CD4-positive, CD25-positive, alpha-beta regulatory T cell (primary cell): ENCODE measurements at regions not wholly inside any gene's neighbourhood (a gene's known extent, or its start where the extent isn't known, plus 50 kb on each side); places are given as distances from the start of the nearest gene placed in this dataset.

ENCODE experiments used
- ATAC-seq, 2 donors: fragments of 150-1000 bp; cut with Tn5 transposase; one replicate each; pipeline ENCODE4 v1.10.0; 2021; ENCODE audit warnings: low read depth in 2 of 2, moderate number of reproducible peaks in 2 of 2, moderate library complexity in 1 of 2
- DNase-seq, 3 donors: peaks; one replicate each; pipeline versions ENCODE4 v3.0.0 to v3.0.0-alpha.2; 2012 to 2022; ENCODE audit warnings: mixed read lengths in 1 of 3
- H3K27ac ChIP-seq: one replicate; pipeline ENCODE4 v1.7.0; 2013; ENCODE audit warnings: mild to moderate bottlenecking, low read length; ENCODE audit not compliant: insufficient read depth, poor library complexity, severe bottlenecking
- H3K27me3 ChIP-seq: one replicate; pipeline ENCODE4 v1.7.0; 2013; ENCODE audit warnings: low read length; ENCODE audit not compliant: control insufficient read depth, insufficient read depth
- H3K36me3 ChIP-seq: one replicate; pipeline ENCODE4 v1.7.0; 2013; ENCODE audit warnings: mild to moderate bottlenecking, low read length, moderate library complexity; ENCODE audit not compliant: control insufficient read depth, insufficient read depth
- H3K4me1 ChIP-seq: 2 replicates; pipeline ENCODE4 v1.7.0; 2013; ENCODE audit warnings: mild to moderate bottlenecking, low read length; ENCODE audit not compliant: insufficient read depth, control insufficient read depth, poor library complexity, severe bottlenecking
- H3K4me3 ChIP-seq: one replicate; pipeline ENCODE4 v1.7.0; 2013; ENCODE audit warnings: low read depth, mild to moderate bottlenecking, low read length, moderate library complexity
- H3K9me3 ChIP-seq, 2 experiments: 1 replicate in 1 of 2; 2 replicates in 1 of 2; pipeline ENCODE4 v1.7.0; 2013; ENCODE audit warnings: low read length in 2 of 2, mild to moderate bottlenecking in 1 of 2, moderate library complexity in 1 of 2; ENCODE audit not compliant: control insufficient read depth in 2 of 2
- H3K27ac Mint-ChIP-seq, 3 donors: one replicate each; pipeline ENCODE4 v1.8.0; 2020 to 2022; ENCODE audit warnings: mild to moderate bottlenecking in 3 of 3, mixed read lengths in 3 of 3, moderate library complexity in 2 of 3
- H3K27me3 Mint-ChIP-seq: one replicate; pipeline ENCODE4 v1.8.0; 2022; ENCODE audit warnings: mild to moderate bottlenecking, mixed read lengths
- H3K36me3 Mint-ChIP-seq: one replicate; pipeline ENCODE4 v1.8.0; 2020; ENCODE audit warnings: mixed read lengths
- H3K4me1 Mint-ChIP-seq, 4 donors: one replicate each; pipeline ENCODE4 v1.8.0; 2020 to 2022; ENCODE audit warnings: mixed read lengths in 4 of 4, mild to moderate bottlenecking in 1 of 4
- H3K4me3 Mint-ChIP-seq, 4 donors: one replicate each; pipeline ENCODE4 v1.8.0; 2020 to 2022; ENCODE audit warnings: mild to moderate bottlenecking in 4 of 4, mixed read lengths in 4 of 4, moderate library complexity in 3 of 4
- H3K9me3 Mint-ChIP-seq, 7 donors: one replicate each; pipeline ENCODE4 v1.8.0; 2020 to 2022; ENCODE audit warnings: mixed read lengths in 7 of 7, mild to moderate bottlenecking in 3 of 7, moderate library complexity in 2 of 7

GRCh38 chr11:116510886-116511650, 261.7 kb downstream of the BUD13 start:
- no peak overlapping the region for H3K27ac Mint-ChIP-seq
- H3K9me3 Mint-ChIP-seq, result peaks cover 0 to 2% (median 0%) of the 10 kb centered on the region in 7 donors
- no peaks in the 10 kb centered on the region for H3K4me1 Mint-ChIP-seq
- no peaks in the 10 kb centered on the region for H3K36me3 Mint-ChIP-seq
- H3K27me3 ChIP-seq, result peaks cover 3% of the 10 kb centered on the region
- H3K4me1 ChIP-seq, result no peaks in the 10 kb centered on the region
- H3K27ac ChIP-seq, result no peak overlapping the region
- no peaks in the 10 kb centered on the region for H3K36me3 ChIP-seq
- peaks cover 22% of the 10 kb centered on the region for H3K27me3 Mint-ChIP-seq
- H3K4me3 Mint-ChIP-seq, result no peak overlapping the region
- no peak for DNase-seq
- no peaks in the 10 kb centered on the region for H3K9me3 ChIP-seq
- H3K4me3 ChIP-seq, result no peak overlapping the region
- ATAC-seq, result no peak

GRCh38 chr11:116510166-116510565, 262.6 kb downstream of the BUD13 start:
- H3K4me3 Mint-ChIP-seq, result no peak overlapping the region
- no peaks in the 10 kb centered on the region for H3K9me3 ChIP-seq
- DNase-seq (no peak), ATAC-seq (no peak)
- H3K36me3 Mint-ChIP-seq, result no peaks in the 10 kb centered on the region
- H3K4me1 Mint-ChIP-seq, result no peaks in the 10 kb centered on the region
- H3K9me3 Mint-ChIP-seq, result peaks cover 0 to 2% (median 0%) of the 10 kb centered on the region in 7 donors
- H3K27me3 Mint-ChIP-seq, result peaks cover 19% of the 10 kb centered on the region
- H3K4me1 ChIP-seq, result no peaks in the 10 kb centered on the region
- H3K36me3 ChIP-seq, result no peaks in the 10 kb centered on the region
- no peak overlapping the region for H3K27ac ChIP-seq
- H3K27me3 ChIP-seq, result peaks cover 3% of the 10 kb centered on the region
- H3K27ac Mint-ChIP-seq, result peak overlapping the region in 1 of 3 donors; percentile 80
- H3K4me3 ChIP-seq, result no peak overlapping the region

- Mint-ChIP-seq H3K4me1 (no peaks in the 10 kb centered on the region), H3K27ac (no peak overlapping the region), H3K4me3 (no peak overlapping the region), H3K27me3 (peaks cover 22% of the 10 kb centered on the region), H3K9me3 (peaks cover 0 to 2% (median 0%) of the 10 kb centered on the region in 7 donors), H3K36me3 (no peaks in the 10 kb centered on the region)
- ATAC-seq, result no peak
- H3K4me3 ChIP-seq, result no peak overlapping the region
- no peak overlapping the region for H3K27ac ChIP-seq
- no peaks in the 10 kb centered on the region for H3K4me1 ChIP-seq
- H3K36me3 ChIP-seq, result no peaks in the 10 kb centered on the region
- no peaks in the 10 kb centered on the region for H3K9me3 ChIP-seq
- DNase-seq, result no peak
- peaks cover under 1% of the 10 kb centered on the region for H3K27me3 ChIP-seq
Observed at GRCh38 chr11:116509551-116509950, 263.2 kb downstream of the BUD13 start.

GRCh38 chr11:116507849-116508695, 264.7 kb downstream of the BUD13 start:
- H3K4me1 ChIP-seq, result no peaks in the 10 kb centered on the region
- H3K36me3 ChIP-seq, result no peaks in the 10 kb centered on the region
- no peak overlapping the region for H3K27ac Mint-ChIP-seq
- H3K4me3 Mint-ChIP-seq, result no peak overlapping the region
- no peaks in the 10 kb centered on the region for H3K27me3 ChIP-seq
- no peaks in the 10 kb centered on the region for H3K9me3 Mint-ChIP-seq
- no peaks in the 10 kb centered on the region for H3K9me3 ChIP-seq
- H3K4me3 ChIP-seq, result no peak overlapping the region
- no peaks in the 10 kb centered on the region for H3K4me1 Mint-ChIP-seq
- ATAC-seq (no peak), DNase-seq (no peak)
- no peak overlapping the region for H3K27ac ChIP-seq
- peaks cover 29% of the 10 kb centered on the region for H3K27me3 Mint-ChIP-seq
- H3K36me3 Mint-ChIP-seq, result peaks cover 5% of the 10 kb centered on the region

GRCh38 chr11:116507016-116507415, 265.8 kb downstream of the BUD13 start:
- no peak overlapping the region for H3K27ac Mint-ChIP-seq

GRCh38 chr11:116506263-116506825, 266.4 kb downstream of the BUD13 start:
- H3K27ac Mint-ChIP-seq, result no peak overlapping the region
- no peaks in the 10 kb centered on the region for H3K36me3 ChIP-seq
- H3K27me3 ChIP-seq, result no peaks in the 10 kb centered on the region
- H3K9me3 Mint-ChIP-seq, result no peaks in the 10 kb centered on the region
- H3K27me3 Mint-ChIP-seq, result peaks cover 32% of the 10 kb centered on the region
- no peak overlapping the region for H3K4me3 ChIP-seq
- no peak overlapping the region for H3K4me3 Mint-ChIP-seq
- ATAC-seq, result no peak
- no peak overlapping the region for H3K27ac ChIP-seq
- peaks cover 5% of the 10 kb centered on the region for H3K36me3 Mint-ChIP-seq
- H3K9me3 ChIP-seq, result no peaks in the 10 kb centered on the region
- no peaks in the 10 kb centered on the region for H3K4me1 ChIP-seq
- DNase-seq, result no peak
- H3K4me1 Mint-ChIP-seq, result no peaks in the 10 kb centered on the region

More at GRCh38 chr11:116507016-116507415, 265.8 kb downstream of the BUD13 start:
- H3K4me1 ChIP-seq, result no peaks in the 10 kb centered on the region
- H3K27ac ChIP-seq, result no peak overlapping the region
- ATAC-seq (no peak), DNase-seq (no peak)
- H3K36me3 Mint-ChIP-seq, result peaks cover 5% of the 10 kb centered on the region
- H3K9me3 ChIP-seq, result no peaks in the 10 kb centered on the region
- H3K4me3 ChIP-seq, result no peak overlapping the region
- no peaks in the 10 kb centered on the region for H3K36me3 ChIP-seq
- no peaks in the 10 kb centered on the region for H3K4me1 Mint-ChIP-seq
- peaks cover 26% of the 10 kb centered on the region for H3K27me3 Mint-ChIP-seq
- H3K27me3 ChIP-seq, result no peaks in the 10 kb centered on the region
- no peaks in the 10 kb centered on the region for H3K9me3 Mint-ChIP-seq
- no peak overlapping the region for H3K4me3 Mint-ChIP-seq

- H3K36me3 ChIP-seq, result no peaks in the 10 kb centered on the region
- no peaks in the 10 kb centered on the region for H3K9me3 Mint-ChIP-seq
- H3K27me3 ChIP-seq, result no peaks in the 10 kb centered on the region
- ATAC-seq (no peak), DNase-seq (no peak)
- H3K4me1 ChIP-seq, result no peaks in the 10 kb centered on the region
- H3K4me3 Mint-ChIP-seq, result no peak overlapping the region
- peaks cover 5% of the 10 kb centered on the region for H3K36me3 Mint-ChIP-seq
- no peak overlapping the region for H3K27ac Mint-ChIP-seq
- no peak overlapping the region for H3K4me3 ChIP-seq
- no peaks in the 10 kb centered on the region for H3K4me1 Mint-ChIP-seq
- H3K9me3 ChIP-seq, result no peaks in the 10 kb centered on the region
- H3K27ac ChIP-seq, result no peak overlapping the region
- H3K27me3 Mint-ChIP-seq, result peaks cover 38% of the 10 kb centered on the region
Observed at GRCh38 chr11:116505298-116506262, 267.2 kb downstream of the BUD13 start.
